OCI-LY7 (cell line): ENCODE measurements at regions not wholly inside any gene's neighbourhood (a gene's known extent, or its start where the extent isn't known, plus 50 kb on each side); places are given as distances from the start of the nearest gene placed in this dataset.

Experiments
- BruUV-seq: library from RNA; stranded (reverse); fragments of 400-500 nt; replicated peaks from 2 replicates; lab custom pipeline; 2021; lab: Mats Ljungman, UMichigan
- CTCF ChIA-PET: fragments of 300-600 bp; sonication (Branson Sonifier 250); formaldehyde crosslinking; loops from one replicate; lab custom pipeline; 2022; ENCODE audit warnings: antibody characterized with exemption; ENCODE audit not compliant: unreplicated experiment; lab: Charles Lee
- POLR2A ChIA-PET: fragments of 300-600 bp; sonication (Branson Sonifier 250); formaldehyde crosslinking; loops from one replicate; lab custom pipeline; 2022; ENCODE audit warnings: antibody characterized with exemption; lab: Charles Lee
- DNase-seq: peaks from one replicate; pipeline ENCODE4 v3.0.0-alpha.2; 2015; ENCODE audit warnings: low spot score
- H2AFZ ChIP-seq: fragments of 200-600 bp; sonication (generic), shearing (Covaris generic); 2 replicates; pipeline ENCODE4 v1.6.1; 2014; ENCODE audit warnings: mild to moderate bottlenecking, antibody characterized with exemption, low read length, moderate library complexity
- H3K27ac ChIP-seq: fragments of 200-600 bp; sonication (generic); 2 replicates; pipeline ENCODE4 v1.5.1; 2014; ENCODE audit warnings: mixed run types, low read depth, mild to moderate bottlenecking, moderate library complexity, low read length, inconsistent platforms; ENCODE audit not compliant: poor library complexity, severe bottlenecking
- H3K36me3 ChIP-seq: fragments of 200-600 bp; sonication (generic); 2 replicates; pipeline ENCODE4 v1.6.1; 2014; ENCODE audit warnings: mild to moderate bottlenecking, antibody characterized with exemption, low read length, moderate library complexity, mixed read lengths; ENCODE audit not compliant: insufficient read depth
- H3K4me1 ChIP-seq: fragments of 200-600 bp; sonication (generic); 2 replicates; pipeline ENCODE4 v1.5.1; 2014; ENCODE audit warnings: mild to moderate bottlenecking, low read length; ENCODE audit not compliant: insufficient read depth, poor library complexity, severe bottlenecking
- H3K4me2 ChIP-seq: fragments of 200-600 bp; sonication (generic); 2 replicates; pipeline ENCODE4 v1.6.1; 2014; ENCODE audit warnings: mild to moderate bottlenecking, low read length
- H3K4me3 ChIP-seq: fragments of 200-600 bp; sonication (generic); 2 replicates; pipeline ENCODE4 v1.5.1; 2014; ENCODE audit warnings: mild to moderate bottlenecking, low read depth, low read length; ENCODE audit not compliant: poor library complexity, severe bottlenecking
- H3K79me2 ChIP-seq: fragments of 200-600 bp; sonication (generic); 2 replicates; pipeline ENCODE4 v1.6.1; 2016; ENCODE audit warnings: low read depth, mild to moderate bottlenecking, low read length, moderate library complexity, mixed read lengths; ENCODE audit not compliant: insufficient read depth
- H3K9me2 ChIP-seq: fragments of 200-600 bp; sonication (generic); 2 replicates; pipeline ENCODE4 v1.6.1; 2016; ENCODE audit warnings: mild to moderate bottlenecking, low read length, mixed read lengths; ENCODE audit not compliant: insufficient read depth
- H3K9me3 ChIP-seq: fragments of 200-600 bp; sonication (generic); 2 replicates; pipeline ENCODE4 v1.6.1; 2014; ENCODE audit warnings: mild to moderate bottlenecking, mixed run types, low read length, mixed read lengths
- H4K20me1 ChIP-seq: fragments of 200-600 bp; sonication (generic); 2 replicates; pipeline ENCODE4 v1.6.1; 2014; ENCODE audit warnings: mild to moderate bottlenecking, antibody characterized with exemption, low read length, moderate library complexity, mixed read lengths; ENCODE audit not compliant: insufficient read depth
- CTCF ChIP-seq: fragments of 200-600 bp; sonication (generic); conservative IDR thresholded peaks from 2 replicates; pipeline ENCODE4 v1.5.1; 2014; ENCODE audit warnings: mild to moderate bottlenecking, antibody characterized with exemption, low read length, moderate library complexity, mixed read lengths
- EZH2phosphoT487 ChIP-seq: fragments of 200-600 bp; sonication (generic); IDR thresholded peaks from 2 replicates; pipeline ENCODE4 v1.6.1; 2018; ENCODE audit warnings: low read depth, borderline replicate concordance, mild to moderate bottlenecking, mixed run types, antibody characterized with exemption, low read length, moderate library complexity, mixed read lengths
- intact Hi-C: fragments of 100-400 bp; cut with micrococcal nuclease; formaldehyde crosslinking; loops from one replicate; pipeline ENCODE4 v1.10.0; 2022; ENCODE audit not compliant: unreplicated experiment

GRCh38 chr10:9296190-9296589, 1241.7 kb downstream of the GATA3 start:
- DNase-seq, result no peak
- TF ChIP-seq EZH2phosphoT487 (no peak), CTCF (no peak)
- Histone ChIP-seq H3K4me3 (no peak overlapping the region), H4K20me1 (no peaks in the 10 kb centered on the region), H3K9me2 (no peaks in the 10 kb centered on the region), H3K9me3 (no peaks in the 10 kb centered on the region), H2AFZ (no peak overlapping the region), H3K36me3 (no peaks in the 10 kb centered on the region), H3K4me2 (no peak overlapping the region), H3K79me2 (no peaks in the 10 kb centered on the region), H3K4me1 (peaks cover 13% of the 10 kb centered on the region), H3K27ac (no peak overlapping the region)
- BruUV-seq, result no TSS peak
- ChIA-PET CTCF (no interaction called here), POLR2A (interaction anchor here (0.6 to 1.5 kb wide), 3 partner anchors 14 to 476 kb away, joined by 3 to 4 read pairs (median 3); no protein-coding TSS in a partner anchor)
- intact Hi-C loops, result no loop called here

DNA sequence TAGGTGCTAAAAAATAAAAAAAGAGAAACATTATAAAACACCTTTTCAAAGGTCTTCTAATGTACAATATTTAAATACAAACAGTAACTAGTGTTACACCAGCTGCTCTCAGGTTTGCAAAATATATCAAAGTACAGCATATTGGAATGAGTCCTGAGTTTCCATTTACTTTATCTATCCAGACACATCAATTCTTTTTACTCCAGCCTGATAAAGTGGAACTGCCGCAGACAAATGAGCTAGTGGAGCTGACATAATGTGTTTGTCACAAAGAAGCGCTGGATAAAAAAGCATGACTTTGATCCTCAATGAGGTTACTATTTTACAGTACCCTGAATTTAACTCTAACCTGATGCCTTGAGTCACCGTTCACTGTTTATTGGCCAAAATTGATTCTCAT, 1243.1 kb downstream of the GATA3 start:
- BruUV-seq, result no TSS peak
- Histone ChIP-seq H2AFZ (no peak overlapping the region), H4K20me1 (peaks cover 3% of the 10 kb centered on the region; the same call in 1 of the 2 replicates), H3K4me3 (no peak overlapping the region), H3K36me3 (no peaks in the 10 kb centered on the region), H3K27ac (no peak overlapping the region), H3K4me1 (peaks cover 13% of the 10 kb centered on the region), H3K9me3 (no peaks in the 10 kb centered on the region), H3K4me2 (no peak overlapping the region), H3K79me2 (no peaks in the 10 kb centered on the region), H3K9me2 (no peaks in the 10 kb centered on the region)
- DNase-seq, result no peak
- TF ChIP-seq EZH2phosphoT487, result no peak
- TF ChIP-seq CTCF, result no peak
- CTCF ChIA-PET, result no interaction called here
- POLR2A ChIA-PET, result no interaction called here
- intact Hi-C loops, result no loop called here

DNA sequence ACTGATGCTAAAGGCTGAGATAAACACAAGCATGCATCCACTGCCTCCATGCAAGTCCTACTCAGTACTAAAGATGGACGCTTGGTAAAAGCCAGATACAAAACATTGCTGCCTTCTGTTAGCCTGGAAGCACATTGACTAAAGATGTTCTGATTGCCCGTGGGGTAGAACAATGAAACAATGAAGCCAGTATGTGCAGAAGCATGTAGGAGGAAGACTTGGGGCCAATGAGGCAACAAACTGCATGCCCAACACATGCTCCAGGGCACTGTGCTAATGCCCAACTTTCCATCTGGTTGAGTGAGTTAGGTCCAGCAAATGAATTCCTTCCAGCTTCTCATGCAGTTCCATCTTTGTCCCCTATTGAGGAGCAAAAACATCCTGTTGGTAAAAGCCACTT, 1245.5 kb downstream of the GATA3 start:
- H3K27ac ChIP-seq, result no peak overlapping the region
- no TSS peak for BruUV-seq
- H3K79me2 ChIP-seq, result no peaks in the 10 kb centered on the region
- H3K9me2 ChIP-seq, result no peaks in the 10 kb centered on the region
- ChIA-PET POLR2A (no interaction called here), CTCF (no interaction called here)
- intact Hi-C loops, result loop anchor here (5.0 kb wide), 1 partner anchor 1428 kb away; no protein-coding TSS in a partner anchor
- TF ChIP-seq CTCF, result no peak
- H3K9me3 ChIP-seq, result no peaks in the 10 kb centered on the region
- no peak for DNase-seq
- peaks cover 4% of the 10 kb centered on the region; the same call in 1 of the 2 replicates for H4K20me1 ChIP-seq
- no peak overlapping the region for H3K4me3 ChIP-seq
- H2AFZ ChIP-seq, result no peak overlapping the region
- peaks cover 2% of the 10 kb centered on the region for H3K4me1 ChIP-seq
- no peak overlapping the region for H3K4me2 ChIP-seq
- no peaks in the 10 kb centered on the region for H3K36me3 ChIP-seq
